NCI-H82 (cell line): ENCODE measurements at regions not wholly inside any gene's neighbourhood (a gene's known extent, or its start where the extent isn't known, plus 50 kb on each side); places are given as distances from the start of the nearest gene placed in this dataset.
A peak's percentile ranks its signal among the peaks of the same experiment; 100 is the strongest.

Experiments used
- DNase-seq: peaks from one replicate; lab custom pipeline; 2025; lab: John Stamatoyannopoulos, UW

DNA sequence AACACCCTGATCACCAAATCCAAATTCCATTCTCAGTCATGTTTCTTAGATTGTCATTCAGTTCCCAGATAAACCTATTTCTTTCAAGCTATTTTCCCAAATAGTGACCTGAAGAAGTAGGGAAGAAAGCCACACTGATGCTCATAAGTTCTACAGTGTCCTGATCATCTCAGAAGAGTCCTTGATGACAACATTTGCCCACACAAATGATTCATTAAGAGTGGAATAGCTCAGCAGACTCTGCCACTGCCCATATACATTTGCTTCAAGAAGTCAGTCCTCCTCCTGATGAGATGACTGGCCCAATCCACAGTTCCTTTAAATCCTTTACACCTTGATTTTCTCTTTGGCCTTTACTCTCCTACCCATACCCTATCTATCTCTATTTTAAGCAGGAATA is 283.7 kb upstream of the NR4A3 start:
- no peak for DNase-seq

DNA sequence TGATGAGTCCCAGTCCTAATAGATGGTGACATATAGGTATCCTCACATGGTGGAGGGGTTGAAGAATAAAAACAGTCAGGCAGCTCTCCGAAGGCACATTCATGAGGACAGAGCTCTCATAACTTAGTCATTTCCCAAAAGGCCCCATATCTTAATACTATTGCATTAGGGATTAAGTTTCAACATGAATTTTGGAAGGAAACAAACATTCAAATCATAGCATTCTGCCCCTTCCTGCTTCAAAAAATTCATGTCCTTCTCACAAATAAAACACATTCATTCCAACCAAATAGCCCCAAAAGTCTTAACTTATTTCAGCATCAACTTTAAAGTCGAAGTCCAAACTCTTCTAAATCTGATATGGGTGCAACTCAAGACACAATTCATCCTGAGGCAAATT is 277.2 kb upstream of the NR4A3 start:
- DNase-seq, result no peak

DNA sequence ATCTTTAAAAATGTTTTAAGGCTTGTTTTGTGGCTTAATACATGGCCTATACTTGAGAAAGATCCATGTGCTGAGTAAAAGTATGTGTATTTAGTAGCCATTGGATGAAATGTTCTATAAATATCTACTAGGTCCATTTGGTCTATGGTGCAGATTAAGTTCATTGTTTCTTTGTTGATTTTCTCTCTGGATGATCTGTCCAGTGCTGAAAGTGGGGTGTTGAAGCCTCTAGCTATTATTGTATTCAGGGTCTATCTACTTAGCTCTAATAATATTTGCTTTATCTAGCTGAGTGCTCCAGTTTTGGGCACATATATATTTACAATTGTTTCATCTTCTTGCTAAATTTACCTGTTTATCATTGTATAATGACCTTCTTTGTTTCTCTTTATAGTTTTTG is 272.2 kb upstream of the NR4A3 start:
- DNase-seq, result no peak

DNA sequence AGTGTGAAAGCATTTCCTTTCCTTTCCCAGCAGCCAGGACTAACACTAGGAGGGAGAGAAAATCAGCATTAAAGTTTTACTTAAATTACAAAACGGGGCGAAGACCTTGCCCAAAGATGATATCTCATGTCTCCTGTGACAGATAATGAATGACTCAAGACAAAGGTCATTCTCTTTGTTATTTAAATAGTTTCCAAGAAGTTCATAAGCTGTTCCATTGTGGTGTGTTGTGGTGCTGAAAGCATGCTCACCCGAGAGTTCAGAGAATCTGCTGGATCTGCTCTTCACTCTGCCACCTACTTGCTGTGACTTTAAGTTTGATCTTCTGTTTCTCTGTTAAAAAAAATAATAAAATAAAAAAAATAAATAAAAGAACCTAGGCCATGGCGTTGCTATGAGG is 265.9 kb upstream of the NR4A3 start:
- DNase-seq, result no peak

DNA sequence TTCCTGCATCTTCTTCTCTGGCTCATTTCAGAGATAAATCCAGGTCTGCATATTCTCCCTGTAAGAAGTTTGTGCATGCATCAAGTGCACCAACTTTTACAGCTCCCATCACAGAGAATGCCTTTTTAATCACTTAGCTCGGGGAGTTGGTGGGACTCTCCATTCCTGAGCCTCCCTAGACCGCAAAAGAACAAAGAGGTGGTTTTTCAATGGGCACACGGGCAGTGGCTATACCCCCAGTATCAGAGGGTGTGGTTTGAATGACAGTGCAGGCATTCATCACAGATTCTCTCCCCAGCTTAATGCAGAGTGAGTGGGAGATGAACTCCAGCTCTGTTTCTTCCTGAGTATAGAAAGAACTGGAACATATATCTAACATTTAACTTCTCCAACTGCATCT is 264.7 kb upstream of the NR4A3 start:
- DNase-seq, result no peak

DNA sequence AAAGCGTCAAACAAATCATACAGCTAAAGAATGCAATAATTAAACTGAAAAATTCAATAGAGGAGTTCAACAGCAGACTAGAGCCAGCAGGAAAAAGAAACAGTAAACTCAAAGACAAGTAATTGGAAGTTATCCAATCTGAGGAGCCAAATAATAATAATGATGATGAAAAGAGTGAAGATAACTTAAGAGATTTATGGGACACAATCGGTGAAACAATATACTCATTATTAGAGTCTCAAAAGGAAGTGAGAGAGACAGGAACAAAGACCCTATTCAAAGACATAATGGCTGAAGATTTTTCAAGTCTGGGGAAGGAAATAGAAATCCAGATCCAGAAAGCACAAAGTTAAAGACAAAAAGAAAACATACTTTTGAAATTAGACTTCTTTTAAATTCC is 263.9 kb upstream of the NR4A3 start:
- no peak for DNase-seq

DNA sequence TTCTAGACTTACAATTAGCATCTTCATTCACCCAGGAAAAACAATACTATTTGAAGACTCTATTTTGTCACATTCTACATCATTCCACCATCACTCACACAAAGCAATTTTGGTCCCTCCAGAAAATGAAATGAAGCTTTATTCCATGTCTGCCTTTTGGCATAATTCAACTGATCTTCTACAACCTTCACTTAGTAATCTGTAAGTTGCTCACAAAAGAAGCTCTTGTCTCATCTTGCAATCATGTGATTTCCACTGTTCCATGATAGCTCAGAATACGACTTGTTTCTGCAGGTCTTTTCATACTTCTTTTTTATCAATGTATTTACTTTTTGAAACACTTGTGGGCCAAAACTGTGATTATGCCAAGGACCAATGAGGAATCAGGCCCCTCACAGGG is 261.9 kb upstream of the NR4A3 start:
- no peak for DNase-seq

DNA sequence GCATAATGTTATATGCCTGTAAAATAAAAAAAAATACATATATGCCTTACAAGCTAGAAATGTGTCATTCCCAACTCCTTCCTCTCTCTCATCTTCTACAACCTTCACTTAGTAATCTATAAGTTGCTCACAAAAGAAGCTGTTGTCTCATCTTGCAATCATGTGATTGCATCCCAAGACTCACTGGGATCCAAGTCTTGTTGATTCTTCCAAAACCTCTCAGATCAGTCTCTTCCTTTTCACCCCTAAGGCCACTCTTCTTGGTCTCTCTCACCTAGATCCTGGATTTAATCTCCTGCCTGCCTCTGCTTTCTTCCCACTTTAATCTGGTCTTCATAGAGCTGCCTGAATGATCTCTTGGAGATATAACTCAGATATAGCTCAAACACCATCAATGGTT is 261.1 kb upstream of the NR4A3 start:
- no peak for DNase-seq

DNA sequence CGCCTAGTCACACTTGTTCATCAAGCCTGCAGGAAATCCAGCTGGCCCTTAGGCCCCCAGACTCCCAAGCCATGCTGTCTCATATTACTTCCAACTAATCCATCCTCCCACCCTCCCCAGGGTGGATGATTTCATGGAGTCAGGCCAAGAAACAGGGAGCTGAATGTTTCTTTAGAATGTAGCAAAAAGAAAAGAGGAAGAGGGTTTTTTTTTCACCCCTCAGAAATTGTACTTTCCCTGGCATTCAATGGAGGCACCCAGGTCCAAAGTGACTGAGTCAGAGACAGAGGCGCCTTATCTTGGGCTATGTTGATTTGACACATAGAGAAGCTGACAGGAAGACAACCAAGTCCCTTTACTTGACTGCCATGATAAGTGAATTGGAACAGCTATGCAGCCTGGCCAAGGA is 260.2 kb upstream of the NR4A3 start:
- DNase-seq, result peak; percentile 70

DNA sequence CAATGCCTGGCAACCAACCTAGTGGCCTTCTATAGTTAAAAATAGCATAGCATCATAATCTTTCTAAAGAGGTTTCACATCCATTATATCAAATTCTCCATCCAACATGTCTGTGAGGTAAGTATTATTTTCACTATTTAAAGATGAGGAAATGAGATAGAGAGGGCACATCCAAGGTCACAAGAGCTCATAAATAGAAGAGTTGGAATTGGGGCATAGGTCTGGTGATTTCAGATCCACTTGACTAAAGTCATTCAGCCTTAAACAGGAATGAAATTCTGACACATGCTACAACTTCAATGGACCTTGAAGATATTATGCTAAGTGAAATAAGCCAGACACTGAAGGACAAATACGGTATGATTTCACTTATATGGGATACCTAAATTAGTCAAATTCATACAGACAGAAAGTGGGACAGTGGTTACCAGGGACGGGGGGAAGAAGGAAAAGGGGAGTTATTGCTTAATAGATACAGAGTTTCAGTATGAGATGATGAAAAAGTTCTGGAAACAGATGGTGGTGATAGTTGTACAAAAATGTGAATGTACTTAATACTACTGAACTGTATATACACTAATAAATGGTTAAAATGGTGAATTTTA is 259.6 kb upstream of the NR4A3 start:
- no peak for DNase-seq

DNA sequence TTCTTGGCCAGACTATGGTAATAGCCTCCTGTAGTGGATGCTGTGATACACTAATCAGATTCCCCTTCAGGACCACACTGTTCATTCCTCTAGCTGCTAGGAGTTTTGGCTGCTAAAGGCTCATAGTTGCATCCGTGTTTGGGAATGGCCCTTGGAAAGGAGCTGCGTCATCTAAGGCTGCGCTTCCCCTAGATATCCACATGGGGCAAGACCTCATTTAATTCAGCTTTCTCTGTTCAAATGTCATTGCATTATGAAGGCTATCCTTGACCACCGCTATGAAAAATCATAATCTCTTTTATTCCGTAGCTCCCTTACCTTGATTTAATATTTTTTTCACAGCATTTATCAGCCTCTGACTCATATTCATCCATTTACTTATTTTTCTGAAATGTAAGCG is 258.3 kb upstream of the NR4A3 start:
- DNase-seq, result peak; percentile 63

DNA sequence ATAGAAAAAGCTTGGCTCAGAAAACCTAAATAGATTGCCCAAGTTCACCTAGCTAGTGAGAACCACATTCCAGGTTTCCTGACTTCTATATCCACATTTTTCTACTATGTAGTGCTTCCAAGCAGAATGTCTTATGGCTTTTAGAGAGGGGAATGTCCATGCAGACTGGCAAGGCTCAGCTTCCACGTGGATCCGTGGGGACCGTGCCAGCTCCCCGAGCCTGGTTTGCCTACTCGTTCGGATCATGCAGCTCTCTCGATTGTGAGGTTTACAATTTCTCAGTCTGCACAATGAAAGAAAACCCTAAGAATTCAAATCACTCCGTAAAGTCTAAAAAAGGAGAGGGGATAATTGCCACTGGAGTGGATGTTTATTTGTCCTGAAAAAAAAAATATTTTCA is 256.5 kb upstream of the NR4A3 start:
- DNase-seq, result no peak

DNA sequence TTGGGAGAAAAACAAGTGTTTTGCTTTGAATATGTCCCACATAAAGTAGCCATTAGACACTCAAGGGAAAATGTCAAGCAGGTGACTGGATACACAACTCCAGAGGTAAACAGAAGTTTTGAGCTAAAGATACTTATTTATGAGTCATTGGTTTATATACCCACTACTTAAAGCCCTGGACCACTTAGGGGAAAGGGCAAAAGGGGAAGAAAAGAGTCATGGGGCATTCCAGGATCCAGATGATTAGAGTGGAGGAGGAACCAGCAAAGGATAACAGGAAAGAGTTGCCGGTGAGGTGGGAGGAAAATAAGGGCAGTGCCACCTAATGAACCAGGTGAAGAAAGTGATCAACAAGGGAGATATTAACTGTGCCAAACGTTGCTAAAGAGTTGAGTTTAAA is 254.2 kb upstream of the NR4A3 start:
- no peak for DNase-seq

DNA sequence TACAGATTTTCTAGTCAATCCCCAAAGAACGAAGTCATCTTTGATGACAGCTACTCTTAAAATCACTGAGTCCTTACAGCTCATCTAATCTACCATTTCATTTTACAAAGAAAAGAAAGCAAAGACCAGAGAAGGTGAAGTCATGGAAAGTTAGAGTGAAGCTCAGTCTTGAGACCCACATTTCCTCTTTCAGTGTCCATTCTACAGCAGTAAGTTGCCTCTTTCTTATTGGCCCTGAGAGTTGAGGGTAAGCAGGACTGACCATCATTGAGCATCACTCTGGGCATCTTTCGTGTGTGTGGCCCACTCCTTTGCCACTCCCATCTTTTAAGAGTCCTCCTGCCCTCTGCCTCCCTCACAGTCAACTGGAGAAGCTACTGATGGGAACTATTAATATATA is 251.8 kb upstream of the NR4A3 start:
- no peak for DNase-seq

DNA sequence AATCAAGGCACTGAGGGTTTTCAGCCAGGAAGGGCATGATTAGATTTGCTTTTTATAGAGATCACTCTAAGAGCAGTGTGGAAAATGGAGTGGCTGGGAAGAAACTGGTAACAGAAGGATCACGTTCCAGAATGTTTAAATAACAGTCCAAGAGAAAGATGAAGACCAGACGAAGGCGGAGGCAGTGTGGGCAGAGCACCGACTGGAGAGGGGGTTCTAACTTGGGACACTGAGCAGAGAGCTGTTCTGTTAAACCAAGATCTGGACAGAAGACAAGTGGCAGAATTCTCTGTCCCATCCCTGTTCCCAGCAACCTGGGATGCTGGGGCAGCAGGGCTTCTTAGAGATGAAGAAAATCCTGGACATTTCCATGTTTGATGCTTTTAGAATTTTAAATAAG is 249.1 kb upstream of the NR4A3 start:
- DNase-seq, result no peak

DNA sequence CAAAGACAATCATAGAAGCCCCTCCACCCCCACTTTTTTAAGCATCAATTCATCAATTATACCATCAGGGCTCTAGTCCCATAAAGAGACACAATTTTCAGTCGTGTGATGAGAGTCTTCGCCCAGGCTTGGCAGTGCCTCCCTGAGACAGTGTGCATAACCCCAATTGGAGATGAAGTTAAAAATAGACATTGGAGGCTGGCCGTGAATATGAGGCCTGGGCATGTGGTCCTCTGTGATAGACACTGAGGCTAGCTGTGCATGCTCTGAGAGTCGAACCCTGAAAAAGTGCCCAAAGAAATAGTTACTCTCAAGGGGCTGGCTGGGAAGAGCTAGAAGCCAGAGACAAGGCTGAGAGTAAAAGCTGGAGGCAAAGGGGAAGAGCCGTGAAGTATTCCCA is 248.6 kb upstream of the NR4A3 start:
- DNase-seq, result no peak

DNA sequence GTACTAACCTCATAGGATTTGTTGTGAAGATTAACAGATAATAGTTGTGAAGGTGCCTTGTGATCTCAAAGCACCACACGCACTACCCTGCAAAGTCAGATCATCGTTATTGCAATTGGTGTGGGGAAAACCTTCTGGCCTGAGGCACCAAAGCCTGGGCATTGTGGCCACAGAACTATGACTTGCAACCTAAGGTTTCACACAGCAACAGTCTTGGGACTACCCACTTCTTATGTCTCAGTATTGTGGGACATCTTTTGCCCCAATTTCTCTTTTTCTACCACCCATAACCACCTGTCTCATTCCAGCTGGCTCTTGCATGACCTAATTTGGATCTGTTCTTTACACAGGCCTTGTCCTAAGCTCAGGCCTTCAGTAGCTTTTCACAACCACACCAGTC is 247.8 kb upstream of the NR4A3 start:
- DNase-seq, result no peak

DNA sequence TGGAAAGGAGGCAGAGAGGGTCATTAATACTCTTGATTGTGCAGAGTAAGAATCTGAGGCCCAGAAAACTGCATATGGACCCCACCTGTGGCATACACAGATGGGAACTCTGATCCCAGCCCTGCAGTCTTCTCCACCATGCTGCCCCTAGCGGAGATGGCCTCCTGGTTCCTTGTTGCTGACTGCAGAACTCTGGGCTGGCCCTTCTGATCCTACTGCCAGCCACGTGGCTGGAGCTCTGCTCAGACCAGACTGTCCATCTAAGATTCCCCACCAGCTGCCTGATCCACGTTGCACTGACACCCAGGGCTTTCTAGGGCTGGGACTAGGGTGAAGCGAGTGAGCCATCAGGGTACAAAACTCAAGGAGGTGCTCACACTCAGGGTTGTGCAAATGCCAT is 245.7 kb upstream of the NR4A3 start:
- DNase-seq, result no peak

DNA sequence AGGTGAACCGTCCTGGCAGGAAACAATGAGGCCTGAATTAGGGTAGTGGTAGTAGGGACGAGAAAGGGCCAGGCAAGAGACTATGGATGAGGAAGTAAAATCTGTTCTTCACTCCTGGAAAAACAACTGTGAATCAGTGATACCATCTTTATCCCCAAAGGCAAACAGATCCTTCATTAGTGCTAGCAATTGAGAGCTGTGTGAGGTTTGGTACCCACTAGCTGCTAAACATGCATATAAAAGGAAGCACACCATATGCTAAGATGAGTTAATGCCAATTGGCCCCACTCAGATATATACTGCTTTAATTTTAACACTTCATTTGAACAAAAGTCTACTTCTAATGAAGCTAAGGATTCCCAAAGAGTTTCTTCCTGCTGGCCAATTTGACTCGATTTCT is 244.8 kb upstream of the NR4A3 start:
- DNase-seq, result no peak

DNA sequence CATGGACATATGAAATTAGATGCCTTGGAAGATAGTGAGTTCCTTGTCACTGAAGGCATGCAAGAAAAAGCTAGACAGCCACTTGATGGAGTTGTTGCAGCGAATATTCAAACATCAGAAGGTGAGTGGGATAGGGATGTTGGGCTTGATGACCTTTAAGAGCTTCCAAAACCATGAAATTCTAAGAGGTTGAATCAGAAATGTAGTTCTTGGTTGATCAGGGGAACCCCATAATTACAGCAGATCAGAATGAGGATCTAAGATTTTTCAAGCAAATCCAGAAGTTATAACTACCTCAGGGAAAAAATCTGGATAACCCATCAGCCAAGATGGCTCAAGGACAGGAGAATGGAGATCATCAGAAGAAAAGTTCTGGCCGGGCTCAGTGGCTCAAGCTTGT is 244.3 kb upstream of the NR4A3 start:
- no peak for DNase-seq

DNA sequence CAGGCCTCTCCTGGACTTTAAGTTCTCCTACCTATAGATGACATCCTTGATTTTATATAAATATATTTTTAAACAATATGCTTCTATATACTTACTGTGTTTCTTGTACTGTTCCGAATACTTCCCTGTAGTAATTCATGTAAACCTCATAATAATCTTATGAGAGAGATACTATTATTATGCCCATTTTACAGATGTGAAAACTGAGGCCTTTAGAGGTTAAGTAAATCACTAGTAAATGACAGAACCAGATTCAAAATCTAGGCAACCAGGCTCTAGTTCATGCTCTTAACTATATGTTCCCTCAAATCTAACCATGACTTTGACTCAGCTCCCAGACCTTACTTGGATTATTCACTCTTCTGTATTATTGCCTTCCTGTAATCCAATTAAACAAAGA is 243.0 kb upstream of the NR4A3 start:
- DNase-seq, result peak; percentile 37

DNA sequence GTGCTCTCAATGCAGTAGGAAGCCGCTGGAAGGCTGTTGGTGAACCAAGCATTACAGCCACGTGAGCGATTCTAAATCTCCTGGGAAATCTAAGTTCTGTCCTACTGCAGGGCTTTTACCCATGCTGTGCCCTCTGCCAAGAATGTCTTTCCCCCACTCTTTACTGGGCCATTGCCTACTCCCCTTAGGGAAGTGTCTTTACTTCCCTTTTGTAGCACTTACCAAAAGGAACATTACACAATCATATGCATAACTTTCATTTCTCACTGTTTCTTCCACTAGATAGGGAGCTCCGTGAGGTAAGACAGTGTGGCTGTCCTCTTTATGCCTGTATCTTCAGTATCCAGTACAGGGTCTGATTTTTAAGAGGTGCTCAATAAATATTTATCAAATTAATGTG is 241.7 kb upstream of the NR4A3 start:
- DNase-seq, result no peak

DNA sequence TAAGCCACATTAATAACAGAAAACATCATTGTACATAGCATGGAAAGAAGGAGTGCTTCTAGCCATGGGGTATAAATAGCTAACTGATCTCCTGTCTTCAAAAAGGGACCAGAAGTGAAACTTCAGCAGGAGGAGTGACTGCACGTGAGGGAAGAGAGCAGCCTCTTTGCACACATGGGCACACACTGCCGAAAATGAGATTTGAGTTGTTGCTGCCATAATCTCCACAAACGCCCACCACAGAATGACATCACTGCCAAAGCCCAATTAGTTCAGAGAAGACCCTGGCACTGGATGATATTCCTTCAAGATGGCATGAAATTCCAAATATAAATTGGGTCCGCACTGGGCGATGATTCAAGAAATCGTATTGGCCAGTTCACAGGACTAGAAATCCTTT is 238.9 kb upstream of the NR4A3 start:
- DNase-seq, result no peak

DNA sequence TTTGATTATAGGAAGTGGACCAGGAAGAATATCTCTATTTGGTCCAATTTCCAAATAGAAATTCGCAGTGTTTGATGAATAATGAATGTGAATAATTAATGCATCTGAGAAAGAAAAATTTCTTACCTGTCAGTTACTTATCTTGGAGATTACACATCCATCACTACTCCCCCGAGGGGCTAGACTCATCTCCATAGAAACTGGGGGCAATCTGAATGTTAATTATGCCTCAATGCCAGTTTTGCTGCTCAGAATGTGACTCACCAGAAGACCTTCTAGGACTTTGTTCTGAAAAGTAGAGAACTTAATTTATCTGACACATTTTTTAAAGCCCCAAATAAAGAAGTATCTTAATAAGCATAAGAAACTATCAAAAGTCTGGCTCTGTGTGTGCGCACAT is 233.4 kb upstream of the NR4A3 start:
- no peak for DNase-seq

DNA sequence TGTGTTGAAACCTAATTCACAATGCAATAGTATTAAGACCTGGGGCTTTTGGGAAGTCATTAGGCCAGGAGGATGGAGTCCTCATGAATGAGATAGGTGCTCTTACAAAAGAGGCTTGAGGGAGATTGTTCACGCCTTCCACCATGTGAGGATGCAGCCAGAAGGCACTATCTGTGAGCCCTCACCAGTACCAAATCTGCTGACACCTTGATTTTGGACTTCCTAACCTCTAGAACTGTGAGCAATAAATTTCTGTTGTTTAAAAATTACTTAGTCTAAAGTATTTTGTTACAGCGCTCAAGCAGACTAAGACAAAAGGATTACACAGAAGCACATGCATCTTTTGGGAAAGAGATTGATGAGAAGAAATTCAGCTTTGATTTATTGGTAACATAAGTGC is 232.9 kb upstream of the NR4A3 start:
- no peak for DNase-seq
